Natural killer cell (primary cell): ENCODE measurements at regions not wholly inside any gene's neighbourhood (a gene's known extent, or its start where the extent isn't known, plus 50 kb on each side); places are given as distances from the start of the nearest gene placed in this dataset.

Experiments used
- ATAC-seq, 3 donors: fragments of 150-1000 bp in 2 of 3; fragments of 200-7000 bp in 1 of 3; cut with Tn5 transposase; 1 replicate in 1 of 3; 2 replicates in 2 of 3; pipeline ENCODE4 v1.10.0; 2021; ENCODE audit warnings: mild to moderate bottlenecking in 2 of 3, moderate library complexity in 2 of 3
- DNase-seq, 2 donors: peaks; one replicate each; pipeline versions ENCODE4 v3.0.0 to v3.0.0-alpha.2; 2013 to 2021; ENCODE audit warnings: mixed read lengths in 1 of 2
- H3K27ac ChIP-seq: one replicate; pipeline ENCODE4 v1.5.1; 2013; ENCODE audit warnings: mild to moderate bottlenecking, low read length
- H3K27me3 ChIP-seq: one replicate; pipeline ENCODE4 v1.6.1; 2013; ENCODE audit warnings: low read length; ENCODE audit not compliant: control insufficient read depth, insufficient read depth
- H3K36me3 ChIP-seq: one replicate; pipeline ENCODE4 v1.6.1; 2013; ENCODE audit warnings: low read length; ENCODE audit not compliant: control insufficient read depth, insufficient read depth
- H3K4me1 ChIP-seq: one replicate; pipeline ENCODE4 v1.6.1; 2013; ENCODE audit warnings: low read length; ENCODE audit not compliant: control insufficient read depth, insufficient read depth
- H3K4me3 ChIP-seq: one replicate; pipeline ENCODE4 v1.5.1; 2013; ENCODE audit warnings: low read length
- H3K9me3 ChIP-seq: one replicate; pipeline ENCODE4 v1.6.1; 2013; ENCODE audit warnings: low read length; ENCODE audit not compliant: control insufficient read depth, insufficient read depth
- H3K27ac Mint-ChIP-seq, 2 donors: one replicate each; pipeline ENCODE4 v1.8.0; 2022; ENCODE audit warnings: mild to moderate bottlenecking in 2 of 2, mixed read lengths in 2 of 2, moderate library complexity in 1 of 2
- H3K27me3 Mint-ChIP-seq, 2 donors: one replicate each; pipeline ENCODE4 v1.8.0; 2022; ENCODE audit warnings: low read depth in 2 of 2, mixed read lengths in 2 of 2
- H3K36me3 Mint-ChIP-seq: one replicate; pipeline ENCODE4 v1.8.0; 2022; ENCODE audit warnings: mixed read lengths
- H3K4me1 Mint-ChIP-seq, 2 donors: one replicate each; pipeline ENCODE4 v1.8.0; 2022; ENCODE audit warnings: mixed read lengths in 2 of 2
- H3K4me3 Mint-ChIP-seq: one replicate; pipeline ENCODE4 v1.8.0; 2022; ENCODE audit warnings: mild to moderate bottlenecking, moderate library complexity, mixed read lengths
- H3K9me3 Mint-ChIP-seq, 2 donors: one replicate each; pipeline ENCODE4 v1.8.0; 2022; ENCODE audit warnings: mixed read lengths in 2 of 2
- WGBS: methylation state at CpG from one replicate; pipeline ENCODE4 v1.1.7; 2013; ENCODE audit warnings: missing lambda C conversion rate; ENCODE audit not compliant: insufficient coverage; 5-methylcytosine and 5-hydroxymethylcytosine counted together
- intact Hi-C: fragments of 100-400 bp; cut with micrococcal nuclease; formaldehyde crosslinking; loops from one replicate; pipeline ENCODE4 v1.14.2; 2022
- TF ChIP-seq, protein P1 (sequence below): fragments of 200-600 bp; IDR thresholded peaks from one replicate; pipeline ENCODE4 v1.8.0; 2022; ENCODE audit warnings: antibody characterized with exemption

DNA sequence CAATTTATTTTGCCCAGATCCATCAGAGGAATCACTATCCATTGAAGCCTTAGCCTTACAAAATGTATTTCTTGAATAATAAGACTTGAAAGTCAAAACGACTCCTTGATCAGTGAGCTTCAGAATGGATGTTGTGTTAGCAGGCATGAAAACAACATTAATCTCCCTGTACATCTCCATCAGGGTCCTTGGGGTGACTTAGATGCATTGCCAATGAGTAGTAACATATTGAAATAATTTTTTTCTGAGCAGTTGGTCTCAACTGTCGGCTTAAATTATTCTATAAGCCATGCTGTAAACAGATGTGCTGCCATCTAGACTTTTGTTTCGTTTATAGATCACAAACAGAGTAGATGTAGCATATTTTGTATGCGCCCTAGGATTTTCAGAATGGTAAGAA, 482.0 kb downstream of the AMY1C start:
- intact Hi-C loops, result no loop called here
- Histone ChIP-seq H3K27ac (no peak overlapping the region), H3K27me3 (no peaks in the 10 kb centered on the region), H3K4me3 (no peak overlapping the region), H3K36me3 (no peaks in the 10 kb centered on the region), H3K4me1 (no peaks in the 10 kb centered on the region), H3K9me3 (no peaks in the 10 kb centered on the region)
- Mint-ChIP-seq H3K36me3 (no peaks in the 10 kb centered on the region), H3K27me3 (no peaks in the 10 kb centered on the region), H3K27ac (no peak overlapping the region), H3K4me1 (no peaks in the 10 kb centered on the region), H3K4me3 (no peak overlapping the region), H3K9me3 (peaks cover 11 to 18% of the 10 kb centered on the region in 2 donors)
- TF ChIP-seq, protein P1, sequence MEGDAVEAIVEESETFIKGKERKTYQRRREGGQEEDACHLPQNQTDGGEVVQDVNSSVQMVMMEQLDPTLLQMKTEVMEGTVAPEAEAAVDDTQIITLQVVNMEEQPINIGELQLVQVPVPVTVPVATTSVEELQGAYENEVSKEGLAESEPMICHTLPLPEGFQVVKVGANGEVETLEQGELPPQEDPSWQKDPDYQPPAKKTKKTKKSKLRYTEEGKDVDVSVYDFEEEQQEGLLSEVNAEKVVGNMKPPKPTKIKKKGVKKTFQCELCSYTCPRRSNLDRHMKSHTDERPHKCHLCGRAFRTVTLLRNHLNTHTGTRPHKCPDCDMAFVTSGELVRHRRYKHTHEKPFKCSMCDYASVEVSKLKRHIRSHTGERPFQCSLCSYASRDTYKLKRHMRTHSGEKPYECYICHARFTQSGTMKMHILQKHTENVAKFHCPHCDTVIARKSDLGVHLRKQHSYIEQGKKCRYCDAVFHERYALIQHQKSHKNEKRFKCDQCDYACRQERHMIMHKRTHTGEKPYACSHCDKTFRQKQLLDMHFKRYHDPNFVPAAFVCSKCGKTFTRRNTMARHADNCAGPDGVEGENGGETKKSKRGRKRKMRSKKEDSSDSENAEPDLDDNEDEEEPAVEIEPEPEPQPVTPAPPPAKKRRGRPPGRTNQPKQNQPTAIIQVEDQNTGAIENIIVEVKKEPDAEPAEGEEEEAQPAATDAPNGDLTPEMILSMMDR, result no peak
- ATAC-seq, result no peak
- no peak for DNase-seq
- 77% methylated on average over 4 of the region's 4 CpGs for WGBS

DNA sequence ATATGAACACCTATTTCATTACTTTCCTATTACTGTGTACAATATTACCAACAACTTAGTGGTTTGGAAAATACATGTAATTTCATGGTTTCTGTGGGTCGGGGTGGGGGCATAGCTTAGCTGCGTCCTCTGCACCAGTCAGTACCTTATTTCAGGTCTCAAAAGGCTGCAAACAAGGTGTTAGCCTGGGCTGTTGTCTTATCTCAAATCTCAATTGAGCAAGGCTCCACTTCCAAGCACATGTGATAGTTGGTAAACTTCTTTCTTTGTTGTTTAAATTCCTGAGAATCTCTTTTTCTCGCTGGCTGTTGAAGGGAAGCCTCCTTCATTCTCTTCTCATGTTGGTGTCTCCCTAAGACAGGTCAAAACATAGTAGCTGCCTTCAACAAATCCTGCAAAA, 485.4 kb downstream of the AMY1C start:
- no peak for DNase-seq
- TF ChIP-seq, protein P1, result no peak
- 50% methylated on average over 3 of the region's 3 CpGs for WGBS
- no peaks in the 10 kb centered on the region for H3K36me3 ChIP-seq
- no peaks in the 10 kb centered on the region for H3K27me3 Mint-ChIP-seq
- H3K27me3 ChIP-seq, result no peaks in the 10 kb centered on the region
- no peak overlapping the region for H3K4me3 ChIP-seq
- H3K4me3 Mint-ChIP-seq, result no peak overlapping the region
- H3K4me1 ChIP-seq, result no peaks in the 10 kb centered on the region
- no peaks in the 10 kb centered on the region for H3K4me1 Mint-ChIP-seq
- intact Hi-C loops, result no loop called here
- H3K27ac Mint-ChIP-seq, result no peak overlapping the region
- H3K9me3 ChIP-seq, result peaks cover 2% of the 10 kb centered on the region
- H3K9me3 Mint-ChIP-seq, result peaks cover 10 to 17% of the 10 kb centered on the region in 2 donors
- no peaks in the 10 kb centered on the region for H3K36me3 Mint-ChIP-seq
- H3K27ac ChIP-seq, result no peak overlapping the region
- no peak for ATAC-seq

DNA sequence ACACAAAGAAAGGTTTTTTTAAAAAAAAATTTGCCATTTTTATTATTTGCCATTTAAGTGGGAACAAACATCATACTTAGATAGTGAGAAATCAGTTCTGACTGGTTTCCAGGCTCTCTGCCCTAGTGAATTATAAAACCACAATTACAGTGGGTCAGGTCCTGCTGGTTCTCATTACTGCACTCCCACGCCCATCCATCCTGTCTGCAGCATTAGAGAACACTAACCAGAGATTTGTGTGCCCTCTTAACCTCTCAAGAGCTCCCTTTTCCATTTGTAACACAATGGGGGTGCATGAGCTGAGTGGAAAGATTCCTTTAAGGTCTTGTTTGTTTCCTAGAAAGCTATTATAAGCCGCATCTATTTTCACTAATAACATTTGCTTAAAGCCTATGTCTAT, 489.3 kb downstream of the AMY1C start:
- Histone ChIP-seq H3K9me3 (peaks cover 2% of the 10 kb centered on the region), H3K4me3 (no peak overlapping the region), H3K27ac (no peak overlapping the region), H3K36me3 (no peaks in the 10 kb centered on the region), H3K27me3 (no peaks in the 10 kb centered on the region), H3K4me1 (no peaks in the 10 kb centered on the region)
- ATAC-seq, result no peak
- TF ChIP-seq, protein P1, result no peak
- intact Hi-C loops, result no loop called here
- no peak overlapping the region for H3K27ac Mint-ChIP-seq
- no peaks in the 10 kb centered on the region for H3K4me1 Mint-ChIP-seq
- peaks cover 8 to 23% of the 10 kb centered on the region in 2 donors for H3K9me3 Mint-ChIP-seq
- H3K36me3 Mint-ChIP-seq, result no peaks in the 10 kb centered on the region
- no peaks in the 10 kb centered on the region for H3K27me3 Mint-ChIP-seq
- DNase-seq, result no peak
- no peak overlapping the region for H3K4me3 Mint-ChIP-seq
- 78% methylated on average over 1 of the region's 2 CpGs for WGBS

DNA sequence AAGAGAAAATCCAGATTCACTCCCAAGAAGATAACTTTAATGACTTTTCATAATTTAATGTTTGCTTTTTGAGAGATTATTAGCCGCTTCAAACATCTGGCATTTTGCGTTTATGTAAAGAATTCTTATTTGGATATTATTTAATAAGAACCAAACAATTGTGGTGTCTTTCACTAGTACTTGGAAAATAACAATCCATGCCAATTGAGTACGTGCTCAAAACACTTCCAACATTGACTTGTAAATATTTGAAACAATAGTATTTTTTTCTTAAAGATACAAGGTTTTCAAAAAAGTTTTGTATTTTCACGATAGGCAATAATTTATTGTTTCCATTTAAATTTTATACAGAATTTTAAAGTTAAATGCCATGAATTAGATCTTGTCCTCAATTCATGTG, 498.7 kb downstream of the AMY1C start:
- Mint-ChIP-seq H3K4me3 (no peak overlapping the region), H3K27ac (no peak overlapping the region), H3K9me3 (peaks cover 5 to 11% of the 10 kb centered on the region in 2 donors), H3K4me1 (no peaks in the 10 kb centered on the region), H3K36me3 (no peaks in the 10 kb centered on the region), H3K27me3 (no peaks in the 10 kb centered on the region)
- intact Hi-C loops, result no loop called here
- Histone ChIP-seq H3K27ac (no peak overlapping the region), H3K4me3 (no peak overlapping the region), H3K9me3 (no peaks in the 10 kb centered on the region), H3K27me3 (no peaks in the 10 kb centered on the region), H3K4me1 (no peaks in the 10 kb centered on the region), H3K36me3 (no peaks in the 10 kb centered on the region)
- no peak for ATAC-seq
- TF ChIP-seq, protein P1, result no peak
- DNase-seq, result no peak
- WGBS, result no CpG with 5 or more reads among the region's 4 CpGs
